ENCODE measurements at regions not wholly inside any gene's neighbourhood (a gene's known extent, or its start where the extent isn't known, plus 50 kb on each side); places are given as distances from the start of the nearest gene placed in this dataset.

GRCh38 chr11:28529046-28529445 is 420.9 kb downstream of the METTL15 start:
- Histone ChIP-seq H3K9me2 (ENCODE audit: insufficient read depth) (no peaks in the 10 kb centered on the region), H3K4me2 (ENCODE audit: low read length) (no peak overlapping the region), H3K9me3 (ENCODE audit: control insufficient read depth in 1 of 2, insufficient read depth in 1 of 2, low read depth in 1 of 2, low read length in 2 of 2) (peaks cover 2 to 13% of the 10 kb centered on the region in 2 experiments; a peak in 3 of 4 replicates), H3K79me2 (ENCODE audit: insufficient read depth, low read length) (no peaks in the 10 kb centered on the region), H3K36me3 (ENCODE audit: control insufficient read depth in 1 of 2, insufficient read depth in 2 of 2, low read length in 2 of 2) (no peaks in the 10 kb centered on the region), H3K9ac (ENCODE audit: low read length) (no peak overlapping the region), H3K4me3 (replicated peaks in 1 of 2; ENCODE audit: low read depth in 1 of 2, low read length in 2 of 2) (no peak overlapping the region), H3K27me3 (ENCODE audit: insufficient read depth, low read length) (no peaks in the 10 kb centered on the region), H2AFZ (ENCODE audit: low read depth, low read length, poor library complexity, severe bottlenecking) (no peak overlapping the region), H3K4me1 (ENCODE audit: control insufficient read depth in 1 of 2, insufficient read depth in 2 of 2, low read length in 2 of 2) (no peaks in the 10 kb centered on the region), H4K20me1 (ENCODE audit: insufficient read depth) (no peaks in the 10 kb centered on the region), H3K27ac (ENCODE audit: low read depth, low read length) (no peak overlapping the region)
- RAD21 ChIA-PET (ENCODE audit: low non-redundant PET in 1 of 2, low total read pairs in 2 of 2, uncharacterized antibody in 2 of 2, unreplicated experiment in 2 of 2), result interaction anchor here (1.0 to 2.4 kb wide), 4 partner anchors 595 to 830 kb away, joined by 3 to 12 read pairs (median 6); no protein-coding TSS in a partner anchor
- intact Hi-C loops (cut with micrococcal nuclease), result loop anchor here (1.0 to 10.0 kb wide), 3 partner anchors 414 to 830 kb away; no protein-coding TSS in a partner anchor
- POLR2A ChIA-PET, result interaction anchor here (0.7 to 1.6 kb wide), 4 partner anchors 591 to 829 kb away, joined by 3 to 7 read pairs (median 4); partner anchors contain the start of gene BDNF
- BruUV-seq (replicated peaks), result no TSS peak
- TF ChIP-seq ELF1 (IDR thresholded peaks at IDR 0.05; ENCODE audit: borderline replicate concordance, low read depth) (no peak), ATF3 (IDR thresholded peaks at IDR 0.05) (no peak), REST (IDR thresholded peaks at IDR 0.05; ENCODE audit: low read depth) (no peak), CBX3 (IDR thresholded peaks at IDR 0.05; ENCODE audit: low read depth) (no peak), FOSL1 (IDR thresholded peaks at IDR 0.05; ENCODE audit: low read depth) (no peak), YY1 (IDR thresholded peaks at IDR 0.05; ENCODE audit: extremely low read depth, insufficient replicate concordance, low read depth, low read length) (no peak), JUND (IDR thresholded peaks at IDR 0.05) (no peak), CEBPB (IDR thresholded peaks at IDR 0.05; ENCODE audit: low read depth) (no peak), POLR2AphosphoS5 (IDR thresholded peaks at IDR 0.05; ENCODE audit: low read depth, low read length) (no peak), SIN3A (IDR thresholded peaks at IDR 0.05; ENCODE audit: low read depth) (no peak), MAX (IDR thresholded peaks at IDR 0.05) (no peak)
- DNase-seq (ENCODE audit: low read depth, low spot score) (no peak), ATAC-seq (no peak)
- CTCF ChIA-PET, result interaction anchor here (0.6 to 4.3 kb wide), 16 partner anchors 10 to 832 kb away, joined by 3 to 69 read pairs (median 4); partner anchors contain the start of gene BDNF
